Medulla oblongata (tissue), 1 donor: ENCODE measurements at regions not wholly inside any gene's neighbourhood (a gene's known extent, or its start where the extent isn't known, plus 50 kb on each side); places are given as distances from the start of the nearest gene placed in this dataset.
A peak's percentile ranks its signal among the peaks of the same experiment; 100 is the strongest.
"Not testable (repeated sequence)": the region's sequence is repeated elsewhere in the genome, so short reads cannot be mapped to it uniquely, and the experiment has no call there.

ENCODE experiments used
- DNase-seq: peaks from one replicate; pipeline ENCODE4 v3.0.0-alpha.2; 2015; ENCODE audit errors: extremely low spot score

DNA sequence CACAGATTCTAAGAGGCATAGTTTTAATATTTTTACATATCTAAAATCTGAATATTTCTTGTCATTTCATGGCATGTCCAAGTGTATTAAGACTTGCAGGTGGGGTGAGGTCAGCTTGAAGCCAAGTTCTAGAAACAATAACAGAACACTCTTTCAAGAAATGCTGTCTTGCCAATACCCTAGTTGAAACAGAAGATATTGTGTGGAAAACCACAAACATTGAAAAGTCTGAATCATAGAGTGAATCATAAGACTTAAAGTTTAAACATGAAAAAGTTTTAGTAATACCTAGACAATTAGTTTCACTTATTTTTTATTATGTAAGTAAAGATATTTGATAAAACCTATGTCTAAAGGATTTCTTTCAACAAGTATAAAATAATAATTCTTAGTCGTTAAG is 191.5 kb upstream of the CAND1 start:
- DNase-seq, result no peak

DNA sequence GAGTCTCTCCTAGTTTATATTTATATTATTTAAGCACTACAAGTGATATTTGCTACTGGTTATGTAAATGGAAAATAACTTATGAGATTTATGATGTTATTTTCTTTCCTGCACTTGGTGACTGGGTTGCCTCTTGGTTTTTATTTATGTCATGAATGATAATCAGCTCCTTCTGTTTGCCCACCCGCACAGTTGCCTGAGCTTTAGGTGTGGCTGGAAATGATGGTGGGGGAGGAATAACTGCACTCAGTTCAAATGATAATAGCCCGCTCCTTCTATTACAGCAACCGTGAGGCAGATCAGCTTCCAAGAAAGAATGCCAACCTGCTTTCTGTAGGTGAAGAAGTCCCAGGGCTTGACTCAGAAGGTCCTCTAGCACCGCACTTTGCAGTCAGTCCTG is 190.2 kb upstream of the CAND1 start:
- no peak for DNase-seq

DNA sequence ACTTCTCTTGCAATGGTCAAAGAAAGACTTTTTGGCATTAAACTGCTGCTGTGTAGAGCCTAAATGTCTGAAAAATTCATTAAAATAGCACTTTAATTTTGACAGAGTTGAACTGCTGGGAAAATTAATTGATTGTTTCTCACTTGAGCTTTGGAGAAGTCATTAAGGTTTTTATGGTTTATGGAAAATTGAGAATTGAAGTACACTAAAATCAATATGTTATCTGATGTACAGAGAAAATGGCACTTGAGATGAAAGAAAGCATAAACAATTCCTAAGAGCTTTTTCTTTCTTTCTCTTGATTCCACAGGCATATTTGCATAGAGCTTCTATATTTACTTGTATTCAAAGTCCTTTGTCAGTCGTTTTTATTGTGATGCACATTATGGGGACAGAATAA is 188.5 kb upstream of the CAND1 start:
- no peak for DNase-seq

DNA sequence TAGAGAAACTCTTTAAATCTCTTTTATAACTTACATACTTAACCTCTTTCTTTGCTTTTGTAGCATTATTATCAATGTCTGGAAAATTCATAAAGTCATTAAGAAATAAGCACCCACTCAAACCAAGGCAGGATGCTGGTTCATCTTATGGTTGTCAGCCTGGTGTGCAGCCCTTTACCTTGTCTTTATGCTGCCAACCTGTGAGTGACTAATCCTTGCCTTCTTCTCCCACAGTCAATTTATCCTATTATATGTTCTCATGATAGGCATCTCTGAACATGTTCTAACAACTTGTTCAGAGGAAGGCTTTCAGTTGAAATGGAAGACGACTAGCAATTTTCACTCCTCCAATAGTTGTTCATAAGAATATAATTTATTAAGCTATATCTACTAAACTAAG is 186.9 kb upstream of the CAND1 start:
- DNase-seq, result no peak

DNA sequence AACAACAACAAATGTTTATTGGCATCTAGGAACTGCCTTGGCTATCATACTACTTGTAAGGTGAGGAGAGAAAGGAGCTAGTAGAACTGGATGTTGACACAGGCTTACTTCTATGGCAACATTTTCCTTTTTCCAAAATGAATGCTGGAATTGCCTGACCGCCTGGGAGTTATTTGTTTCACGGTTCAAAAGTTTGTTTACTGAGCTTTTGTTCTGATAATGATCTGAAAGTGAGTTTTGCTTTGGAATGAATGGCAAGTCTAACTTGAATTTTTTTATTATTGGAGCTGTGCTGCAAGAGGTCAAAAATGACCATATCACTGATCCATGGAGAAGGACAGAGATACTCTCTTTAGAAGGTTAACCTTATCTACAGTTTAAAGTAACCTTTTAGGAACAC is 183.5 kb upstream of the CAND1 start:
- no peak for DNase-seq

DNA sequence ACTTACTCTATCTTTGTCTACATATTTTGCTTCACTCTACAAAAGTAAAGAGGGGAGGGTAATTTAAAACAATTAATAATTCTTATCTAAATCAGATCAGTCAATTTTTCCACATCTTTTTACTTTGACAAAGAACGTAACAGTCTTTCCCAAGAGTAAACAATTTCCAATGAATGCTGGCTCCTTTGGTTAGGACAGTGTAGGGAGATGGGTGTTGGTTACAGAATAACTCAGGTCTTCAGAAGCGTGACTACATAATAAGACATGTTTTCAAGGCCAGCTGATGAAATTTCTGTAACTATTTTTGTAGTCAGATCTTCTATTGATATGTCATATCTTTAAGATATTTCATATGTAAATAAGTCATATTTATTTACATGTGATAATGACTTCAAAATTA is 183.0 kb upstream of the CAND1 start:
- no peak for DNase-seq

DNA sequence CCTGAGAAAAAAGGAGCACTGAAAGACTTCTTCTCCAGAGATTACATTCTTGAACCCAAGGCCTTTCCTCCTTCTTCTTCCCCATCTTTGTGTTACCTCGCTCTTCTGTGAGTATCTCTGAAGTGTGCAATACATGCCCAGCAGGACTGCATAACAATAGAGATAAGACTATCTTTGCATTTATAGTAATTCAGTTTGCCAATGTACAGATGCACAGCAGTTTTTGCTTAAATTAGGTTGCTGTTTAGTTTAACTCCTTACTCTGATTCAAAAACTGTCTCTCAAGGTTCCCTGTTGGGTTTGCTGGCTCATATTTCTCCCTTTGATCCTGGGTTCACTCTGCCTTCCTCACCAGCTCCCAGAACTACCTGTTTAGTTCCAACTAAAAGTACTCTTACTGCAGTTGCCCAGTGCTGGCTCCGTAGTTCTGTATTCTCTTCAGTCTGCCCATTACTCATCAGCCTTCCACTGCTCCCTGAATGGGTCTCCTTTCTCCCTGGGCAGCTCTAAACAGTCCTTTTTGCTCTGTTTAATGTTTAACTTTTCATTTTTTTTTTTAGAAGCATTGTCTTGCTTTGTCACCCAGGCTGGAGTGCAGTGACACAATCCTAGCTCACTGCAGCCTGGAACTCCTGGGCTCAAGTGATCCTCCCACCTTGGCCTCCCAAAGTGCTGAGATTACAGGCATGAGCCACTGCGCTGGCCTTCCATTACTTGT is 180.6 kb upstream of the CAND1 start:
- DNase-seq, result no peak

DNA sequence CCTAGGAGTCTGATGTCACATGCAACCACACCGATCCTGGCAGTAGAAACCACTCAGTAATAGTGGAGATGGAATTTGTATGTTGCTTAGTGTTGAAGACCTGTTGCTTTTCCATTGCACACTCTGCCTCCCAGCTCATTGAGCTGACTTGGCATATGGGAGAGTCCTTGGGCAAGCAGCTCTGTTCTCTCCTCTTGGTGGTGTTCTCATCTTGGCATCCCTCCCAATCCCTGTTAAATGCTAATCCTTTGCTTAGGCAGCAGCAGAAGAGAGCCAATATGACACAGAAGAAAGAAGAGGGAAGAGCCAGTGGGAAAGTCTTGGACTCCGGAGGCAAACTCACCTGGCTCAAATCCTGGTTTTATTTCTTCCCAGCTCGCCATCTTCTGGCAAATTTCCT is 178.0 kb upstream of the CAND1 start:
- DNase-seq, result peak; percentile 75

DNA sequence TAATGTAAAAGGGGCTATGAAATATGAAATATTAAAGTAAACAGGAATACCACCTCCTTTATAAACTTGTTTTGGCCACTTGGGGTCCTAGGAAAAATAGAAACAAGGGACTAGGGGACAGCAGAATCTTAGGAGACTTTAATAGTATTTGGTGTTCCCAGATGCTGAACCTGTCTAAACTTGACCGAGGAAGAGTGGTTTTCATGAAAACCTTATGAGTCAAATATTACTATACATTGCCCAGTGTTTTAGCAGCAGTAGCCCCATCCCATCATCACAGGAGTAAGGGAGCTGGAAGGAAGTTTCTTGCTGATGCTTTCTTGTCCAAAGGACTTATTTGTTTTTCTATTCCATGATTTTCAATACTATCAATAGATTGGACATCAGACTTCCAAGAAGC is 177.5 kb upstream of the CAND1 start:
- DNase-seq, result no peak

DNA sequence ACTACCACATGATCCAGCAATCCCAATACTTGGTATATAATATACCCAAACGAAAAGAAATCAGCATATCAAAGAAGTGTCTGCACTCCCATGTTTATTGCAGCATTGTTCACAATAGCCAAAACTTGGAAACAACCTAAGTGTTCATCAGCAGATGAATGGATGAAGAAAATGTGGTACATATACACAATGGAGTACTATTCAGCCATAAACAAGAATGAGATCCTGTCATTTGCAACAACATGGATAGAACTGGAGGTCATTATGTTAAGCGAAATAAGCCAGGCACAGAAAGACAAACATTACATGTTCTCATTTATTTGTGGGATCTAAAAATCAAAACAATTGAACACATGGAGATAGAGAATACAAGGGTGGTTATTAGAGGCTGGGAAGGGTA is 176.2 kb upstream of the CAND1 start:
- DNase-seq, result not testable (repeated sequence)

DNA sequence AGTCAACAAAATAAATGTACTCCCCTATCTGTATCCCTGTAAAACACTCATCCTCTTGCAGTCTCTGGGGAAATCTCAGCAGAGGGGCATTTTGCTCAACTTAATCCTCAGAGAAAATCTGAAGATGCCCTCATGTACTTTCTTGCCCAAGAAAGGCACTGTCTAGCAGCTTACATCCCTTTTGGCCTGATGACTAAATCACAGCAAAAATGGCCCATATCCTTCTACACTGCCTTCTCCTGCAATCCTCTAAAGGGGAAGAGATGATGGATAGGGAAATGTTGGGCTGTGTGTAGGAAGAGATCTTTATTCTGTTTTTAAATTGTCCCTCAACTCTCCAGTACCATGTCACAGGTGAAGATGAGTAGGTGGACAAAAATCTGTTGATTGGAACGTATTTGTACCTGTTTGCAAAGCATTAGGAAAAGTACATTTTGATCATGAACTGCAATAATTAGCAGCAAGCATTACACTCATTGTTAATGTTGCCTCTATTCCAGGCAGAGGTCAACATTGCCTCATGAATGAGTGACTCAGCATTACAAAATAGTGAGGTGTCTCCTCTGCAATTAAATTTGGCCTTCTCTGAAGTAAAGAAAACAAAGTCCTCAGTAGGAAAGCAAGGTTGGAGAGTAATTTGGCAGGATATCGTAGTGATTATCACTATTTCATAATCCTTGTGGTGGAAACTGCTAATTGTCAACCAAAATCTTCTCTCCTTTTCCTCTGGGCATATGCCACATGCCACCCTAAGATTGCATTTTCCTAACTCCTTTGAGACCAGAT is 172.4 kb upstream of the CAND1 start:
- no peak for DNase-seq

DNA sequence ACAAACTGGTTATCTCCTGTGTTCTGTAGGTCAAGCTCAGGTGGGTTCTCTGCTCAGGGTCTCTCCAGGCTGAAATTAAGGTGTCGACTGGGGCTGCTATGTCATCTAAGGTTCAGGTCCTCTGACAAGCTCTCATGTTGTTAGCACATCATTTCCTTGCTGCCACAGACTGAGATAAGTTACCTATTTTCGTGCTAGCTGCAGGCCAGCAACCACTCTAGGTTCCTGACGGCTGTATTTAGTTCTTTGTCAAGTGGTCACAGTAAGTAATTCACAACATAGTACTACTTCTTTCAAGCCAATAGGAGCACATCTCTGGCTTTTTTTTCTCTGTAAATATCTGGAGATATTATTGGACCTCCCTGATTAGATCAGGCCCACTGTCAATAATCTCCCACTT is 169.3 kb upstream of the CAND1 start:
- no peak for DNase-seq

DNA sequence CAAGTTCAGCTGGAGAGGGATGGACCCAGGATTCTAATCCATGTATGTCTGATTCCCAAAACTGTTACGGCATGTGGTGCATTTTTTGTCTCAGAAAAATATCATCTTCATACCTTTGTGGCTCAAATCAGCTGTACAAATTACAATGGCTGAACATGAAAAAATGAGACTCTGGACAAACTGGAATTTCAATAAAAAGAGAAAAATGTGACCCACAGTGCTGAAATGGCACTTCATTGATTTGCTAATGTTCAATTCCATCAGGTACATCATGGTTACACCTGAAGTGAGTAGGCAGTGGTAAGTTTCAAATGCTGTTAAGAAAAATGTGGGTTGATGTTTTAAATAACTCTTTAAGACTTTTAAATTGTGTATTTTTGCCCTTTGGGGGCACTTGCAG is 165.6 kb upstream of the CAND1 start:
- no peak for DNase-seq

DNA sequence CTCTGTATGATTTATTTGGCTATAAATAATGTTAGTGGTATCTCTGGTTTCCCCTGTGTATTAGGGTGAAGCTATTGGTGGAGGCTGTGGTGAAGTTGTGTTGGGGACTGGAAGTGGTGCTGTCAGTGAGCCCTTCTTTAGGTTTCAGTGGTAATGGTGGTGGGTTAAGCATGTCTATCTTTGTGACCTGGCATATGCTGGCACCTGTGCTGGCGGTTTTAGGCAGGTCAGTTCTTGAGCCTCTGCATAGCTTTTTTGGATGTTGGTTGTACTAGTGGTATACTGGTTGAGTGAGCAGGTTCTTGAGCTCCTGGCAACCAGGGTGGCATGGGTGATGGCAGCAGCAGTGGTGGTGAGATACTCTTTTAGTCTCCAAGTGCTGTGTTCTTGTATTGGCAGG is 161.9 kb upstream of the CAND1 start:
- no peak for DNase-seq

DNA sequence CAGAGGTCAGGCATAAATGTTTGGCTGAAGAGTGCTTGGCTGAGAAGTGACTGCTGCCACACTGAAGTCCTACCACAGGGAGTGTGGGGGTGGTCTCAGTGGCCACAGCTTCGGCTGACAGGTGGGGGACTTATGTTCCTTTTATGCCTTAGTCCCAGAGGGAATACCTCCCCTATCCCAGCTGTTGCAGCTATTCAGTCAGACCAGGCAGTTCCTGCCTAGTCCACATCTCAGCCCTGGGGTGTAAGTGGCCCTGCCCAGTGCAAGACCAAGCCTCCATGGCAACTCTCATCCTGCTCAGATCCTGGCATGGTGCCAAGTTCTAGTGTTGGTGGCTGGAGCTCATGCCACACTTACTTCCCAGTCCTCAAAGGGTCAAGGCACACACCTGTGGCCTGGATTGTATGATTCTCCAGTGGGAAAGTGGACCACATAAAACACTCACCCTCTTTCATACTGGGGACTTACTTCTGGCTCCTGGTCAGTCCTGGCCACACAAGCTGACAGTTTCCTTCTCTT is 161.3 kb upstream of the CAND1 start:
- DNase-seq, result no peak

DNA sequence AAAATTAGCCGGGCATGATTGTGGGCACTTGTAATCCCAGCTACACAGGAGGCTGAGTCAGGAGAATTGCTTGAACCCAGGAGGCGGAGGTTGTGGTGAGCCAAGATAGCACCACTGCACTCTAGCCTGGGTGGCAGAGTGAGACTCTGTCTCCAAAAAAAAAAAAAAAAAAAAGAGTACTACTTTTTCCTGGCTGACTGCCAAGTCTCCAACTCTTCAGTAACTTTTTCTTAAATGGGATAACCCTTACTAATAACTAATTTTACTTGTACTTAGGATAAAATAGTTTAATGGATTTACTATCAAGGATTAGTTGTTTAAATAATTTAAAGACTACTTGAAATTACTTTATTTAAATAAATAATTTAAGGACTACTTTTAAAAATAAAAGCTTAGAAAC is 158.8 kb upstream of the CAND1 start:
- DNase-seq, result not testable (repeated sequence)

DNA sequence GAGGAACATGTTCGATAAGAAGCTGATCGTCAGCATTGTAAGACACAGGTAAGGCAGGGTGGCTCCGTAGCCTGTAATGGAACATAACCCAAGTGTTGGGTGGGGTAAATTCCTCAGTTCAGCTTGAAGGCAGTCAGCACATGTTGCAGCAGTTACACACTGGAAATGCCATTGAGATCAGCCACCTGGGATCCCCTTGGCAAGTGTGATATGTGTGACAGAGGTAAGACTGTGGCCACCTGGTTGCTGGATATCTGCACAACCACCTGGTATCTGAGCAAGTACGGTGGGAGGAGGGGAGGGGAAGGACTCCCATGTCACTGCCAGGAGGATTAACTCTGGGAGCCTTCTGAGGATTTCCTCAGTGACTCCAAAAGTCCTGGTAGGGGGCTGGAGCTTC is 158.0 kb upstream of the CAND1 start:
- DNase-seq, result no peak

DNA sequence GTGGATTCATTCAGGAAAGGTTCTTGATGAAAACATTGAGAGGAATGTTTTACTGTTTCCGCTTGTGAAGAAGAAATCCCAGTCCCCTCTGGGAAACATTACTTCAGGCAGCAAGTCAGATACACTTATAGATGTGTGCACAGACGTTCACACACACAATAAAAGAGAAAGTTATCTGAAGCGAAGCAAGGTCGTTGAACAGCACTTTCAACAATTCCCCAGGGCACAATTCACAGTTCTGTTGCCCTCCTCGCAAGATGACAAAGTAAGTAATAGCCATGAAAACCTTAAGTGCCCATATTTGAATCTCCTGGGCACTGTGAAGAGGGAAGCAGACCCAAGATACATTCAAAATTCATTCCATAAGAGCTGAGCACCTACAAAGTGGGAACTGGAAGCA is 156.6 kb upstream of the CAND1 start:
- DNase-seq, result no peak

DNA sequence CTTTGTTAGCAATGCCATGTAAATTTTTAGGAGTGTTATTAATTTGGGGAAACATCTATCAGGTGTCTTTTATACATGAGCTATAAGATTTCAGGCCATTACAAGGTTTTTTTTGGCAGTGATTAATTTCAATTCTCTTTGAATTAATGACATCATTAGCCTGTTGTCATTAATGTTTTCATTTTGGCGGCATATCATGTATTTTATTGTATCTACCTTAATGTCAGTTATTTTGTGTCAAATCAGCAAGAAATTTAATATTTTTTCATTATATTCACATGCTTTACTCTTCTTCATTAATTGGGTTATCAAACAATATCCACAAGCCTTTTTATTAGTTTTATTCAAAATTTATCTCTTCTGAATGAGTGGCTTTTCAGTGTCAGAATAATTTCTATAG is 153.0 kb upstream of the CAND1 start:
- no peak for DNase-seq

DNA sequence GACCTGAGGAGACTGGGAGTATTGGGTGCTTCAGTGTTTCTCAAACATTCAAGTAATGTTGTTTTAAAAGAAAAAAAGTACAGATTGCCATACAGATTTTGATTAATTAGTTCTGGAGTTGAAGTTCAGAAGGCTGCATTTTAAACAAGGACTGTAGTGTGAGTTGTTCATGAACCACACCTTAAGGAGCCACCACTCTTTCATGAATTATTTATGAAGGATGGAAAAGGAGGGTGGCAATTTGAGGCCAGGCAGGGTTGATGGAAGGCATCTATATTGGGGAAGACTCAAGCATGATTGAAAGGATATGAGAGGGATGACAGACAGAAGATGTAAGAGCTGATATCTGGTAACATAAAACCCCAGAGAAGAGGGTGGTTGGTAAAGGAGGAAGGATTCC is 146.6 kb upstream of the CAND1 start:
- DNase-seq, result no peak

DNA sequence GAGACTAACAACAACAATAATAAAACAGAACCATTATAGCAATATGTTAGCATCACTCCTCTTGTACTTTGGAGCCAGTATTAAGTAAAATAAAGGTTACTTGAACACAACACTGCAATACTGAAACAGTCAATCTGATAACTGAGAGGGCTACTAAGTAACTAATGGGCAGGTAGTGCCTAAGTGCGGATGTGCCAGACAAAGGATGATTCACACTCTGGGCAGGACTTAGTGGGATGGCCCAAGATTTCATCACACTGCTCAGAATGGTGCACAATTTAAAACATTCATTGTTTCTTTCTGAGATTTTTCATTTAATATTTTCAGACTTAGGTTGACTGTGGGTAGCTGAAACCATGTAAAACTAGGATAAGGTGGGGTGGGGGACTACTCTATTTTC is 131.9 kb upstream of the CAND1 start:
- no peak for DNase-seq

DNA sequence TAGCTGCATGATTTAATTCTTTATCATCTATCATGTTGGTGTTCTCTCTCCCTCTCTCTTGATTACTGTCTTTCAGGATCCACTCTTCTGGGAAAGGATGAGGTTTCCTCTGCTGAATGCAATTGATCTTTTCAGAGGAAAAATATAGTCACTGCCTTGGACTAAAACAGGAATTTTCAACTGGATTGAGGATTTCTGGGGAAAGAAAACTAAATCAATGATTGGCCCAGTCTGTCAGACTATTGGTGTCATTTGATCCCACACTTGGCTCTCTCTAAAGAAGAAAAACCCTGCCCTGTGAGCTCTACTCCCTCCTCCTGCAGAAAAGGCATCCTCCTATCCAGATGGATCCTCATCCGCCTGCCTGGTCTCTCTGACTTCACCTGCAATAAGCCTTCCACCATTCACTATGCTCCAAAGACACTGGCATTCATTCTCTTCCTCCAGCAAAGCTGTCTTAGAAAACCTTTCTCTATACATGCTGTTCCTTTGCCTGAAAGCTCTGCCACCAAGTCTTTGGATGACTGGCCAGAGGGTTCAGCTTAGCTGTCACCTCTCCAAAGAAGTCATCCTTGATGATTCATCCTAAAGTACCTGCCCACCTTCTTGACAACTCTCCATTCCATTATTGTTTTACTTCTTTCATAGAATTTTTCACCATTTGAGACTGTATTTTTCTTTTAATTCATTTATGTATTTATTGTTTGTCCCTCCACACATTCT is 127.7 kb upstream of the CAND1 start:
- no peak for DNase-seq

DNA sequence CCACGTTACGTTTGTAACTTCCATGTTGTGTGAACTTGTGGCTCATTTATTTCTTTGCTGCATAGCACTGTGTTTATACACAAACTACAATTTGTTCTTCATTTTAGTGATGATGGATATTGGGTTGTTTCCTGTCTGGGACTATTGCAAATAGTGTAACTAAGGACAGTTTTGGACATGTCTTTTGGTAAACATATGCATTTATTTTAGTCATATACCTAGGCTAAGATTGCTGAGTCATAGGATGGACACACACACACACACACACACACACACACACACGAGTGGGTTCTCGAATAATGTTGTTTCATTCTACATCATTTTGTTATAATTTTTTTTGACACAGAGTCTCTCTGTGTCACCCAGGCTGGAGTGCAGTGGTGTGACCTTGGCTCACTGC is 123.5 kb upstream of the CAND1 start:
- no peak for DNase-seq
